Fibroblast of lung (primary cell): ENCODE measurements at regions not wholly inside any gene's neighbourhood (a gene's known extent, or its start where the extent isn't known, plus 50 kb on each side); places are given as distances from the start of the nearest gene placed in this dataset.

Experiments used
- DNase-seq, 2 donors: peaks; one replicate each; pipeline versions ENCODE4 v3.0.0 to v3.0.0-alpha.2; 2010; ENCODE audit warnings: low read depth in 2 of 2
- H2AFZ ChIP-seq: 2 replicates; pipeline ENCODE4 v1.5.1; 2012; ENCODE audit warnings: low read length, control low read depth, inconsistent platforms
- H3K27ac ChIP-seq: 2 replicates; pipeline ENCODE4 v1.5.1; 2011; ENCODE audit warnings: low read length, control low read depth; ENCODE audit not compliant: insufficient read depth
- H3K27me3 ChIP-seq: 2 replicates; pipeline ENCODE4 v1.5.1; 2011; ENCODE audit warnings: mild to moderate bottlenecking, low read length; ENCODE audit not compliant: control insufficient read depth, insufficient read depth
- H3K36me3 ChIP-seq: 2 replicates; pipeline ENCODE4 v1.5.1; 2011; ENCODE audit warnings: low read length; ENCODE audit not compliant: control insufficient read depth, insufficient read depth
- H3K4me1 ChIP-seq: 2 replicates; pipeline ENCODE4 v1.5.1; 2011; ENCODE audit warnings: low read length; ENCODE audit not compliant: control insufficient read depth, insufficient read depth; ENCODE audit errors: extremely low read depth
- H3K4me2 ChIP-seq: 2 replicates; pipeline ENCODE4 v1.5.1; 2011; ENCODE audit warnings: low read length, control low read depth; ENCODE audit not compliant: insufficient read depth; ENCODE audit errors: extremely low read depth
- H3K4me3 ChIP-seq, 4 experiments: fragments of 200-600 bp in 1 of 4; sonication (generic) in 1 of 4; replicated peaks in 1 of 4; 2 replicates each; pipeline ENCODE4 v1.5.1; 2011 to 2016; ENCODE audit warnings: low read length in 4 of 4, low read depth in 3 of 4, mild to moderate bottlenecking in 3 of 4, control low read depth in 2 of 4, inconsistent platforms in 1 of 4, mixed read lengths in 1 of 4; ENCODE audit not compliant: insufficient read depth in 1 of 4; ENCODE audit errors: control extremely low read depth in 1 of 4
- H3K79me2 ChIP-seq: 2 replicates; pipeline ENCODE4 v1.5.1; 2012; ENCODE audit warnings: mild to moderate bottlenecking, low read length, inconsistent platforms; ENCODE audit not compliant: control insufficient read depth, insufficient read depth
- H3K9ac ChIP-seq: 2 replicates; pipeline ENCODE4 v1.5.1; 2011; ENCODE audit warnings: mild to moderate bottlenecking, low read length, control low read depth; ENCODE audit not compliant: insufficient read depth
- H3K9me3 ChIP-seq: 2 replicates; pipeline ENCODE4 v1.5.1; 2012; ENCODE audit warnings: low read depth, low read length; ENCODE audit not compliant: control insufficient read depth, insufficient read depth
- H4K20me1 ChIP-seq: 2 replicates; pipeline ENCODE4 v1.5.1; 2011; ENCODE audit warnings: low read length; ENCODE audit not compliant: control insufficient read depth, insufficient read depth; ENCODE audit errors: extremely low read depth
- EZH2 ChIP-seq: IDR thresholded peaks from 2 replicates; pipeline ENCODE4 v1.5.1; 2012; ENCODE audit warnings: low read length, control low read depth, mild to moderate bottlenecking; ENCODE audit errors: missing control alignments
- TF ChIP-seq, protein P1 (sequence below), 2 donors: IDR thresholded peaks in 1 of 2; conservative IDR thresholded peaks in 1 of 2; 1 replicate in 1 of 2; 2 replicates in 1 of 2; pipeline ENCODE4 v1.5.1; 2011 to 2012; ENCODE audit warnings: low read length in 2 of 2, control low read depth in 1 of 2, inconsistent platforms in 1 of 2, low read depth in 1 of 2, mild to moderate bottlenecking in 1 of 2

DNA sequence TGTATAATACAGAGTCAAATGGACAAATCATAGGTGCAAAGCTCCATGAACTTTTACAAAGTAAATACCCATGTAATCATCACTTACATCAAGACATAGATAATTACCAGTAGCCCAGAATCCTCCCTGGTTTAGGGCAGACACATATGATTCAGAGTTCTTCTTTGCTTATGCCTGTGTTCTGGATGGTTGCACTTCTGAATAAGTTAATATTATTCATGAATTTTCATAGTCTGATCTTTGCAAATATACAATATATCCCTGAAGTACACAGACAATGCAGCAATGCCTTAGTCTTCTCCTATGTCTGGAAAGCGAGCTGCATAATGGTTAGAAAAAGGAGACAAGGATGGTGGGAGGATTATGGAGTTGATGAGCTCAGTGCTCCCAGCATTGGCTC is 122.4 kb upstream of the PLXNA2 start:
- H3K4me1 ChIP-seq, result no peaks in the 10 kb centered on the region
- no peak overlapping the region for H2AFZ ChIP-seq
- H4K20me1 ChIP-seq, result no peaks in the 10 kb centered on the region
- no peak overlapping the region for H3K4me3 ChIP-seq
- TF ChIP-seq, protein P1, sequence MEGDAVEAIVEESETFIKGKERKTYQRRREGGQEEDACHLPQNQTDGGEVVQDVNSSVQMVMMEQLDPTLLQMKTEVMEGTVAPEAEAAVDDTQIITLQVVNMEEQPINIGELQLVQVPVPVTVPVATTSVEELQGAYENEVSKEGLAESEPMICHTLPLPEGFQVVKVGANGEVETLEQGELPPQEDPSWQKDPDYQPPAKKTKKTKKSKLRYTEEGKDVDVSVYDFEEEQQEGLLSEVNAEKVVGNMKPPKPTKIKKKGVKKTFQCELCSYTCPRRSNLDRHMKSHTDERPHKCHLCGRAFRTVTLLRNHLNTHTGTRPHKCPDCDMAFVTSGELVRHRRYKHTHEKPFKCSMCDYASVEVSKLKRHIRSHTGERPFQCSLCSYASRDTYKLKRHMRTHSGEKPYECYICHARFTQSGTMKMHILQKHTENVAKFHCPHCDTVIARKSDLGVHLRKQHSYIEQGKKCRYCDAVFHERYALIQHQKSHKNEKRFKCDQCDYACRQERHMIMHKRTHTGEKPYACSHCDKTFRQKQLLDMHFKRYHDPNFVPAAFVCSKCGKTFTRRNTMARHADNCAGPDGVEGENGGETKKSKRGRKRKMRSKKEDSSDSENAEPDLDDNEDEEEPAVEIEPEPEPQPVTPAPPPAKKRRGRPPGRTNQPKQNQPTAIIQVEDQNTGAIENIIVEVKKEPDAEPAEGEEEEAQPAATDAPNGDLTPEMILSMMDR (conservative IDR thresholded peaks at IDR 0.05 in 1 of 2, IDR thresholded peaks at IDR 0.05 in 1 of 2; ENCODE audit: low read depth in 1 of 2, low read length in 2 of 2), result no peak
- no peak for TF ChIP-seq EZH2
- no peak for DNase-seq
- H3K79me2 ChIP-seq, result no peaks in the 10 kb centered on the region
- H3K4me2 ChIP-seq, result no peak overlapping the region
- no peak overlapping the region for H3K9ac ChIP-seq
- H3K36me3 ChIP-seq, result no peaks in the 10 kb centered on the region
- H3K27ac ChIP-seq, result no peak overlapping the region
- H3K27me3 ChIP-seq, result no peaks in the 10 kb centered on the region
- H3K9me3 ChIP-seq, result no peaks in the 10 kb centered on the region

DNA sequence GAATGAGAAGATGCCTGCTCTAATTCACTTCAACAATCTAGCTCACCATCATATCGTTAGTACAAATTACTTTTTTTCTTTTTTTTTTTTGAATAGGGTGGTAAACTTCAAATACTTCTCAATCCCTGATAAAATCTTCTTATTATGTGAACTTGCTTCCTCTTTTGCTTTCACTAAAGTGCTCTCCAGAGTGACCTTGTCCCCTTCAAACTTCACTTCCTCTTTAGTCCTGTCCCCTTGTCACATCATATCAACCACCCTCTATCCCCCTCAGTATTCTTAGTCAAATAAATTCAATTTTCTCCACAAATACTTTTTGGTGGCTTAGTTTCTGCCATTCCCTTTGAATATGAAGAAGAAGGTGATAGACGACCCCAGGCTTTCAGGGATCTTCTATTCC is 124.9 kb upstream of the PLXNA2 start:
- H3K4me3 ChIP-seq, result no peak overlapping the region
- no peaks in the 10 kb centered on the region for H3K4me1 ChIP-seq
- no peaks in the 10 kb centered on the region for H4K20me1 ChIP-seq
- H3K9ac ChIP-seq, result no peak overlapping the region
- H3K36me3 ChIP-seq, result no peaks in the 10 kb centered on the region
- H3K79me2 ChIP-seq, result no peaks in the 10 kb centered on the region
- H3K27me3 ChIP-seq, result no peaks in the 10 kb centered on the region
- H3K9me3 ChIP-seq, result no peaks in the 10 kb centered on the region
- no peak overlapping the region for H3K27ac ChIP-seq
- H3K4me2 ChIP-seq, result no peak overlapping the region
- TF ChIP-seq, protein P1 (conservative IDR thresholded peaks at IDR 0.05 in 1 of 2, IDR thresholded peaks at IDR 0.05 in 1 of 2; ENCODE audit: low read depth in 1 of 2, low read length in 2 of 2), result no peak
- TF ChIP-seq EZH2, result no peak
- H2AFZ ChIP-seq, result no peak overlapping the region
- DNase-seq, result no peak

DNA sequence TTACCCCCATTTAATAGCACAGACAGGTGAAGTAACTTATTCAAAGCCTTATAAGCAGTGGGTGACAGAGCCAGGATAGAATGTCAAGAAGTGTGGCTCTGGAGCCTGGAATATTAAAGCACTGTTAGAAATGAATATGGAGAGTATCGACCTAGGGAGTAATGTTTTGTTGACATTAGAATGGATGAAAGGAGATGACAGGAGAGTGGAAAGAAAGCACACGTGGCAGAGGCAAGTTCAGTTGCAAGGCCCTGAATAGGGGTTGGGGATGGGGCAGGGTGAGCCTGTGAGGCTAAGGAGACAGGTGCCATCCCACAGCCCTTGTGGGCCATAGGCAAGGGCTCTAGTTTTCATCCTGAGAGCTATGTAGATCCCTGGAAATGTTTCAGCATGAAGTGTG is 125.5 kb upstream of the PLXNA2 start:
- Histone ChIP-seq H3K36me3 (no peaks in the 10 kb centered on the region), H2AFZ (no peak overlapping the region), H3K9me3 (no peaks in the 10 kb centered on the region), H3K79me2 (no peaks in the 10 kb centered on the region), H3K9ac (no peak overlapping the region), H3K4me3 (no peak overlapping the region), H3K4me1 (no peaks in the 10 kb centered on the region), H3K4me2 (no peak overlapping the region), H3K27ac (no peak overlapping the region), H3K27me3 (no peaks in the 10 kb centered on the region), H4K20me1 (no peaks in the 10 kb centered on the region)
- DNase-seq, result no peak
- TF ChIP-seq, protein P1 (conservative IDR thresholded peaks at IDR 0.05 in 1 of 2, IDR thresholded peaks at IDR 0.05 in 1 of 2; ENCODE audit: low read depth in 1 of 2, low read length in 2 of 2), result no peak
- TF ChIP-seq EZH2, result no peak
